ENCODE measurements at regions not wholly inside any gene's neighbourhood (a gene's known extent, or its start where the extent isn't known, plus 50 kb on each side); places are given as distances from the start of the nearest gene placed in this dataset.

- no peak for TF ChIP-seq CTCF (IDR thresholded peaks at IDR 0.05)
- no peak for TF ChIP-seq POLR2AphosphoS5 (IDR thresholded peaks at IDR 0.05)
- no peak for TF ChIP-seq POLR2A (IDR thresholded peaks at IDR 0.05)
Observed at GRCh38 chr17:52395308-52395707, 236.8 kb upstream of the CA10 start.

All from stomach (tissue), 4 donors.